HG02840 (cell line): ENCODE measurements at regions not wholly inside any gene's neighbourhood (a gene's known extent, or its start where the extent isn't known, plus 50 kb on each side); places are given as distances from the start of the nearest gene placed in this dataset.

Experiments
- ATAC-seq: cut with Tn5 transposase; IDR thresholded peaks from one replicate; pipeline ENCODE4 v1.9.1; 2021; ENCODE audit warnings: mild to moderate bottlenecking, moderate library complexity, moderate number of reproducible peaks; ENCODE audit not compliant: unreplicated experiment, low FRiP score

DNA sequence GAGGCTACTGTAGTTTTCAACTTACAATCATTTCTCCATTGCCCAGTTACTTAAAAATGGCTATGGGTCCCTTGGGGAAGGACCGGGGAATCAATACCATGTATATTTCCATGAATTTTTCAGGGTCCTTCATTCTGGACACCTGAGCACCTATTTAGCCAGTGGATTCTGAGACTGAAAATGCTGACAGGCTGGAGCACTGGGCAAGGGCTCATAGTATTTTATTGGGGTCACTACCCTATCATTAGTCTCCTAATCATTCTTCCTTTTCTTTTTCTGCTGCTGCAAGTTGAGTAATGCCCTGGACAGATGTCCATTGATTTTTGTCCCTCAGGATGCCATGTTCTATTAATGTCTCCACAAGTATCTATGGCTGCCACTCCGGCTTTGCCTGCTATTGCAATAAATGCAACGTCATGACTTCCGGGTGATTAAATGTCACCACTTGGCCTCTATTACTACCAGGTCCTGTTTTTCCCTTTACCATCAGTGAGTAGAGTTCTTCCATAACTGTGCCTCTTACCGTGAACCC is 279.3 kb upstream of the FBXL7 start:
- ATAC-seq = no peak

DNA sequence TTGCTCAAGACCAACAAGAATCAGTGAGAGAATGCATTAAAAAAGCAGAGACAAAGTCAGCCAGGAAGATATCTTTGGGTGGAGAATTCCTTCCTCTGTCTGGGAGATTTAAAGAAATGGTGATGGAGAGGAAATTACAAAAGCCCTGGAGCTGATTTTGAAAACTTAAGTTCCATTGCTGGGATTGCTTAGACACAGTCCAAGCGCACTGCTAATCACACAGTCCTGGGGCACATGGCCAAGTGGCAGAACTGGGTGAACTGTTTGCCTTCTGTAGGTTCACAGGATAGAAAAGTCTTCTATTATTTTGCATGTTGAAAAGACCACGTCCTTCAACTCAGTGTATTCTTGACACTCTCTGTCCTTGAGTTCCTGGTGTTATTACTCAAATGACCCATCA is 284.9 kb upstream of the FBXL7 start:
- no peak for ATAC-seq

DNA sequence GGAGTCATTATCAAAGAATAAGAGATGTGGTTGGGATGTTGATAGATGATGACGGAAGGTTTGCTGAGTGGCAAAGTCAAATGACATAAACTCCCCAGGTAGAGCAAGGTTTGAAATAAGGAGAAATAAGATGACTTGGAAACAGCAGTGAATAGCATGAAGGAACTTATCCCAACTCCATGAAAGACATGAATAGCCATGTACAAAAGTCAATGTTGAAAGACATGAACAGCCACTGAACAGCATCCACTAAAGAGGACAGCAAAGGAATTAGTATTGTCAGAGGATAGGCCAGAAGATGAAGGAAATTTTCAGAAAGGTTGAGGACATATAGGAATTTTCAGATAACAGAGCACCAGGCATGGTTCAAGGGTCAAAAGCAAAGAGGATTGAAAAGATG is 286.0 kb upstream of the FBXL7 start:
- no peak for ATAC-seq

DNA sequence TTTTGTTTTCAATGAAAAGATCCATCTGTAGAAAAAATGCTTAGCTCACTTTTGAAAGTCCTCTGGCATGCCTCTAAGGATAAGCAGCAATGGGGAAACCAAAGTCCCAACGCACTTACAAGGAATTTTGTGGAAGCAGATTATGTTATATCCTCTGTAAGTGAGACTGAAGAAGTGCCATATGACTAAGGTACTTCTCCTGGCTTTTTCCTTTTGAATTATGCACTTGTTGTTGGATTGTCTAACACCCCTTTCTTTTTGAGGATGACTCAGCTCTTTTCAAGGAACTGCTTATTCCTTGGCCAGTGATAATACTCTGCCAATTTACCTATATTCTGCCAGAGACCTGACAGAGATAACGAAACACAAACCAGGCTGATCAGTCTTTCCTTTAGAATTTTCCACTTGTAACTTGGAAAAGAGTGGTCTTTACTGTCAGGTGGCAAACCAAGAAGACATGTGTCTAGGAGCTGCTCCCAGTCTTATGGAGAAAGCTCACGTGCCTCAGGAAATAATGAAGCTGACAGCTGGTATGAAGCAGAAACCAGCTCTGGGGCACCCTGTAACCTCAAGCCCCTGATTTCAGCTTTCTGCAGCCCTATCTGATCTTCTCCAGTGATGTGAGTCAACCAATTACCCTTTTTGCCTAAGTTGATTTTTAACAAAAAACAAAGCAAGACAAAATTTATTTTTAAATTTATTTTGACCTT is 290.8 kb upstream of the FBXL7 start:
- ATAC-seq = no peak

DNA sequence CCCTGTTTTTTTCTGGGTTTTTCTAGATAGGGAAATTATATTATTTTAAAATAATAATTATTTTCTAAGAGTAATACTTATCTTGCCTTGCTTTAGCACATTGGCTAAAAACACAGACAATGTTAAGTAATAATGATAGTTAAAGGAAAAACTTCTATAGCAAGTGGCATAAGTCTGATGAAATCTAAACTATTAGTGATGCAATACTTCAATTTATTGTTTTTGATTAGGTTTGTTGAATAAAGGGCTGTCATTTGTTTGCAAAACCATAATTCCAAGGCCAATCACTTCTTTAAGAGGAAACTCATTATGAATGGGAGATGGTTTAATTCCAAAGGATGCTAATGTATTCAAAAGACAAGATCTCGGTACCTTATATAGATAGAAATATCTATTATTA is 293.8 kb upstream of the FBXL7 start:
- no peak for ATAC-seq

DNA sequence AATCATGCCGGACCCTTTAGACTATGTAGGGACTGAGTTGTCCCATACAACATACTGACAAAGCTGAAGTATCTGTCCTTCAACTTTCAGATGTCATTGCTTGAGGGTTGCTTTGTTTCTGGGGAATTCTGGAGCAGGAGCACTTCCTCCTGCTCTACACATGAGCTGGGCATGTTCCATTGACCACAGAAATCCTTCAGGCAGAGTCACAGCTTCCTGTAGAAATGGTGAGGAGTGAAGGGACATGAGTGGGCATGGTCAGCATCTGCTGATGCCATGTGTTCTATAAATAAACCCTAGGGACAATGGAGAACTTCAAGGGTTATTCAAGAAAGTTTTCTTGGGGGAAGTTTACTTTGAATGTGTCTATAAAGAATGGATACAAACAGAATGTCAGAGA is 296.6 kb upstream of the FBXL7 start:
- no peak for ATAC-seq

DNA sequence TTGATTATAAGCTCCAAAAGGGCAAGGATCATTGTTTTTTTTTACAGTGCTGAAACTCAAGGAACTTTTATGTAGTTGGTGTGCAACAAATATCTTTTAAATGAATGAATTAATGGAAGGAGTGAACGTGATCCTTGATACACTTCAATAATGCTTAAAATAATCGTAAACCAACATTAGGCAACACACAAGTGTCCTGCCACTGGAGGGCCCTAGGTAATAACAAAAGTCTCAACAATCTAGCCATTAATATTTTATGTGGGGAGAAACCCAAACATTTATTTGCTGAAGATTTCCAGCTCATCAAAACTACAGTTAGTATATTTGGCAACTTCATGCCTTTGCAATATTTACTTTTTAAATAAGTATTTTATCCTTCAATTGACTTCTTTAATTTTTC is 309.0 kb upstream of the FBXL7 start:
- no peak for ATAC-seq

DNA sequence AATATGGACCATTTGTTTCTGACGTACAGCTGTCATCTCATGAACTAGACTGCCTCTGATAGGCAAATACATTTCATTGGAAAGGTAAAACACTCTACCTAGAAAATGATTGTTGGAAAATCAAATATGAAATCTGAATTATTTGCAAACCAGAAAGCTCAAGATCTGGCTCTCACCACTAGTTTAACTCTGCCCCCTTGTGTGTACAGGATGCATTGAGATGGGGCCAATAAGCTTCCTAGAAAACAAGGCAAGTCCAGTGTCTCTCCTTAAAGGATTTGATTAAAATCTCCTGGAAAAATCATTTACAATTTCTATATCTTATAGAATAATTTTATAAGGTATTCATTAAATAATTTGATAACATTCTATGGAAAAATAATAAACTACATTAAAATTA is 311.9 kb upstream of the ANKH start:
- no peak for ATAC-seq

DNA sequence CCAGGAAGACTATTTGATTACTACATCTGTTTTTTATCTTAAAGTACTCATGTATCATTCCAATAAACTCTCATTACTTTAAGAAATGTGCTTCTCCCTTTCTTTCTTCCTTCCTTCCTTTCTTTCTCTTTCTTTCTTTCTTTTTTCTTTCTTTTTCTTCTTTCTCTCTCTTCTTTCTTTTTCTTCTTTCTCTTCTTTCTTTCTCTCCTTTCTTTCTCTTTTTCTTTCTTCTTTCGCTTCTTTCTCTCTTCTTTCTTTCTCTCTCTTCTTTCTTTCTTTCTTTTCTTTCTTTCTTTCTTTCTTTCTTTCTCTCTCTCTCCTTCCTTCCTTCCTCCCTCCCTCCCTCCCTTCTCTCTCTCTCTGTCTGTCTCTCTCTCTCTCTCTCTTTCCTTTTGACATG is 298.6 kb upstream of the ANKH start:
- no peak for ATAC-seq

DNA sequence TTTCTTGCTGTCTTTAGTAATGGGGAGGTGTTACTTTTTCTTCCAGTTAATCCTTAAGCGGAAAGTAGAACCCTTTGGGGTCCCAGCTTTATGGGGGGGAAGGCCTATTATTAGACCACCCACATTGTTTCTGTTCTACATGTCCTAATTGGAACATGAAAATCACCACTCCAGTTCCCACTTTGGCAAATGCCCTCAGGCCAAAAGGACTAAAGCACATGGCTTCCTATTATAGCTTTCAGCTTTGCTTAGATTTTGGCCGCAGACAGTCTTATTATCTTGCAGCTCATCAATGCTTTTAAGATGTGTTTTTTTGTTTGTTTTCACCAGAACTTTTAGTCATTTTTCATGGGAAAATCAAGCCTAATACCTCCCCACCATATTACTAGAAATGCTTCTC is 296.8 kb upstream of the ANKH start:
- no peak for ATAC-seq

DNA sequence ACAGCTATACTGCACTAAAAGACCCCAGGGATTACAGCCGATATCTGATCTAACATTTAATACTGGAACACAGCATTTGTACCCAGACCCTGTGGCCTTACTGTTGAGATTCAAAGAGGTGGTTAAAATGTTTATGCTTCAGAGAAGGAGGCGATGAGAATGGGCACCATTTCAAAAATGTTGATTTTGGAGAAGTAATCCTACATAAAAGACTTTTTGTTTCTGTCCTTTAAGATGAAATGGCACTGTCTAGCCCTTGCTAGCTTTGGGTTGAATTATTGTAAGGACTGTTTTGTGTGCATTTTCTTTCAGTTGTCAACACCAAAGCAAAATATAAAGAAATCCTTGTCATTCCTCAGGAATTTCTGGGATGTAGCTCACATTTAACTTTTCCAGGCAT is 288.5 kb upstream of the ANKH start:
- no peak for ATAC-seq

DNA sequence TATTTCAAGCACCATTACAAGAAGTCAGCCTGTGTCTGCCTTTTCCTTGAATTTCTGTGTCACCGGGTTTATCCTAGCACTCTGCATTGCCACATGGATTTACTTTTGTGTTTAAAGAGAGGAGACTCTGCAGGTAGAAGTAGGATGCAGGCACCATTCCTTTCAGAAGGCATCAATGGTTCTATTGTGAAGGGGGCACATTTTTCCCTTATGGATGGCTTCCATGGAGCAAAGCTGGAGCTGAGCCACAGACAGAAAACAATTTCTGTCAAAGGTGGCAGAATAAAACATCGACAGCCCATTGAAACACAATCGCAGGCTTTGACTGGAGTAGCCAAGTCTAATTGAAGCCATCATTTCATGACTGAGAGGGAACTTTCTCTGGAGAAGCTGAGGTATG is 288.0 kb upstream of the ANKH start:
- ATAC-seq = no peak

DNA sequence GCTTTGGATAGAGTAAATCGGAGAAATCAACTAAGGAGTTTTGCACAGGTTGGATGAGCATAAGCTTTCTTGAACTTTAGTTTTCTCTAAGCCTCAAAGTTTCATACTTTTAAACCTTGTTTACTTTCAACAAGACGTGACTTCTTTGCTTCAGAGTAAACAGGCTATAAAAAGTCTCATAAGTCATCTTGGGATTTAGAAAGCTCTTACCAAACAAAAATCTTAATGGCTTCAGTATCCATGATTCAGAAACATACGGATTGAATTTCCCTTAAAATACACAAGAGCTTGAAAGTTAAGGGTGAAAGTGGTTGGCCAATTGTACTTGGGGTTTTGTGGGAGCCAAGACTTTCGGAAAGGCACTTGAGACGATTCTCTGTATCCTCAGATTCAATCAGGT is 270.9 kb upstream of the ANKH start:
- no peak for ATAC-seq

DNA sequence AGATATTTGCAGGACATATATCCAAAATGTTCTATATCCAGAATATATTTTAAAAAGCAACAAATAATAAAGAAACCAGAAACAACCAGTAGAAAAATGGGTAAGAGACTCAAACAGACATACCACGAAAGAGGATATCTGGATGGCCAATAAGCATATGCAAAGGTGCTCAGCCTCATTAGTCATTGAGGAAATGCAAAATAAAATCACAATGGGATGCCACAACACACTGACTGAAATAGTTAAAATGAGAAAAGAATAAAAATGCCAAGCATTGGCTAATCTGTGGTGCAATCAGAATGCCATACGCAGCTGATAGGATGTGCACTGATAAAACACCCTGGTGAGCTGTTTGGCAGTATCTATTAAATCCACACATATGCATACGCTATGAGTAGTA is 265.8 kb upstream of the ANKH start:
- no peak for ATAC-seq

DNA sequence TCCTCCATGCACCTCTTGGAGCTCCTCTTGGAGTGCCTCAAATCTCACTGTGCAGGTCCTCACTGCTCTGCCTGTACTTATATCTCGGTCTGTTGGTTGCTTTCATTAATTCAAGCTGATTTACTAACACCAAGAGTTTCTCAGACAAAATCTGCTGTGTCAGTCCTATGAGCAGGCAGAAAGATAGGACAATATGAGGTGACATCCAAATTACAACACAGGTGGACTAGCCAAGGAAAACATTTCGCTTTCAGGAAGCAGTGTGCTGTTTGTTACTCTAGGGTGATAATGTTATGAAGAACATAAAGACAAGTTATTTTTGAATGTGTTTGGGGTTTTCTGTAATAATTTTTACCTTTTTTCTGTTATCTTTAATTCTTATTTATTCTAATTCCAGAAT is 264.1 kb upstream of the ANKH start:
- no peak for ATAC-seq

DNA sequence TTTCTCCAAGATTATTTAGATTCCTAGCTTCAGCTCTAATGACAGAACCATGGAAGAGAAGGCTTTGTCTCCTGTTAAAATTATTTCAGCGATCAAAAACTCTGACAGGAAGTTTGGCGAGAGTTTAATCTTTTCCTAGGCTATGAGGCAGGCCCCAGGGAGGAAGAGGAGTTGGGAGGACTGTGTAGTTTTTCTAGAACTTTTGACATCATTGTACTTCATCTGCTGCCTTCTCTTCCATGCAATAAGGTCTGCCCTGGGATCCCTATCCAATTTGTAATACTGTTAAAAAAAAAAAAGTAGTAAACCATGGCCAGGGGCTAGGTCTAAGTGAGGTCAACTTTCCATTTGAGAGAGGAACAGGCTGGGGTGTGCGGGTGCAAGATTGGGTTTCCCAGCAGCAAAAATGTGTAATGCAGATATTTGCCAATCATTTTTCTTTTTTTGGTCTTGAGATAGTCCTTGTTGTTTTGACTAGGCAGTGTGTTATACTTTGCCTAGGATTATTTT is 261.9 kb upstream of the ANKH start:
- ATAC-seq = no peak

DNA sequence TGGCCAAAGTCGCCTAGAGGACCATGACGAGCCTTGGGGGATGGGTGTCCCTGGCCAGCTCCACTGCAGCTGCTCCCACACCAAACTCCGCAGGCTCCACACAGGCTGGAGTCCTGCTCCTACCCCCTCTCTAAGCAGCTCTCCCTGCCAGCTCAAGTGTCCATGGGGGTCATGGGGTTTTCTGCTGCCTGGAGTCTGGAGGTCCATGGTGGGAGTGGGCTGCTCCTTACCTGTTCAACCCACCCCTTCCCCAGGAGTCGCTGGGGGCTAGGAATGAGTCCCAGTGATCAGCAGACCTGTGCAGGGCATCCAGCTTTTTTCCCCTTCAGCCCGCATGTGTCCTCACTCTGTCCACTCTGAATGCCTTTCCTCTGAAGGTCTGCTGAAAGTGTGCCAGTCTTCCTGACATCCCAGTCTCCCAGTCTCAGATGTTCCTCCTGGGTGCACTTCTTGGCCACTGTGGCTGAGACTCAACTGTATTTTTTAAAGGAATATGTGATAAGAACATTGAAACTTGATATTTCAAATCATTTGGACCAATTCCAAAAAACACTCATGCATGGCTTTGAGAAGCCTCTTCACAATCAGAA is 261.3 kb upstream of the ANKH start:
- no peak for ATAC-seq

DNA sequence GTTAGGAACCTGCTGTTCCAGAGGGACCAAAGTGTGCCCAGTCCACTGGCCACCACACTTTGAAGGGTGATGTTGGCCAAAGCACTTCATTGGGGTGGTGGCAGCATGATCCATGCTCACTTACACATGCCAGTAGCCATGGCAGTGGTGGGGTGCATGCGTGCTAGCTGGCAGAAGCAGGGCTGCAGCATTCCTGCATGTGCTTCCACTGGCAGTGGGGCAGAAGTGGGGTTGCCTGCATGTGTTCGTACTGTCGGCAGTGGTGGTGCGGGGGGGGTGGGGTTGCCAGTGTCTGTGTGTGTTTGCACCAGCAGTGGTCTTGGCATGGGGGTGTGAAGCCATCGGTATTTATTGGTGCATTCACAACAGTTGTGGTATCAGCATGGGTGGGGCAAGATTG is 260.3 kb upstream of the ANKH start:
- ATAC-seq = no peak

DNA sequence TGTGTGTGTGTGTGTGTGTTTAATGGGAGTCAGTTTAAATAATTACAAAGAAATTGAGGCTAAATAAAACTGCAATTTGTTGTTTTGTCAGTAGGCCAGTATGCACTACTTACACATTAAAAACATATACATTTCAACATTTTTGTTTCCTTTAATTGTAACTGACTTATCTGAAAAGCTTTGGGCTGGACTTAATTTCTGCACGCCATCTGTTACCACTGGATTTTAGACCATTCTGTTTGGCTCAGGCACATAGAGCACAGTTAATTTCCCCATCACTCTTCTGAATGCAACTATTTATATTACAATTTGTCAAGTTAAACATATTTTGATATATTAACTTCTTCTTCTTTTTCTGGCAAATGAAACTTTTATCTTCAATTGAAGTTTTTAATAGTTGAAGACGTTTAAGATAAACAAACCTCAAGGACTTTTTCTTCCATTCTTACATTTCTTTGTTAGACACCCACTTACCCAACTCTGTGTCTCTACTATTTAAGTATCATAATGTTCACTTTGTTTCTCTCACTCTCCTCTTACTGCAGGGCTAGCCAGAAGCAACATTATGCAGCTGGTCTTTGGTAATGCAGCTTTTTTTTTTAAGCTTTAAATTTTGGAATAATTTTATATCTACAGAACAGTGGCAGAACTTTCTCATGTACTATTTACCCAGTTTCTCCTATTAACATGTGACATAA is 253.4 kb upstream of the ANKH start:
- ATAC-seq = no peak

DNA sequence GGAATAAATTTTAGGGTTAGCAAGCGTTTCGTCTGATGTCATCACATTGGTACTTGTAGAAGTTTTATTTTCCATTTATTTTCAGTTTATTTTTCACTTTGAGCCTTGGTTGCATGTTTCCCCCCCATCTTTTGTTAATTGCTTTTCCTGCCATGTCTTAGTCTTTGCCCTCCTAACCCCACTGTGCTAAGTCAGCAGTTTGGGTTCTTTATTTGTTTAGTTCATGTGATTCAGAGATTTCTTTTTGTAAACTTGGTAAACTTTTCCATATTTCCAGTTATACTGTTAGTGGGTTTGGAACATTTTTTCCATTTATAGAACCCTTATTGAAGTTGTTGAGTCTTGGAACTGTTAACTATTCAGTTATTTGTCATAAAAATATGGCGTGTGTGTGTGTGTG is 252.9 kb upstream of the ANKH start:
- no peak for ATAC-seq

DNA sequence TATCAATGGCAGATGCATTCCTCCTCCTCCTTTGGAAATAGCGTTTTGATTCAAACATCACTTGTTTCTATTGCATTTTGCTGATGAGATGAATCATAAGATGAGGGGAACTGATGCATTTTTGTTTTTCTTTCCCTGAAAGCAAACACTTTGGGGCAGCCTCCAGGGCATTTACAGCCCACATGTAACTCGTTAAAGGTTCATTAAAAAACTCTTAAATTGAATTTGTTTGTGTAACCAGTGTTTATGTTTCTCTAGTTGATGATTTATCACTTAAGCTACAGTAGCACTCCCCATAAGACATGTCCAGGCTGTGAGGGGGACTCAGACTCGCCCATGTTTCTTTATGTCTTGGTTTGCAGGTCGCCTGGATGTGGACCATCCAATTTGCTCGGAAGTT is 246.1 kb upstream of the ANKH start:
- ATAC-seq = no peak

DNA sequence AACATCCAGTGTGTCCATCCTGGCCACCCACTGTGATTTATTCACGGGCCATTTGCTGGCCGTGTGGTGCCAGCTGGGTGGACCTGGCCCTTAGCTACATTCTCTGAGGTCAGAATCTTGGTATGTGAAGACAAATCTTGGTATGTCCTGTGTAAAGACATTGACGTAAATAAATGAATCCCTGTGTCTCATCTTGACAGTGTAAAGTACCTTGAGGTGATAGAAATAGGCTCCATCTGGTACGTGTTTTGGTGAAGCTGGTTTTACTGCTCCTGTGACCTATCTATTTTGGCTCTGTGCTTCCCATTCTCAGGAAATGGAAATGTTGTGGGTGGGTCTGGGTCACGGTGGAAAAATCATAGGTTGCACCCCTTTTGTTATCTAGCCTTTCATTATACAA is 245.4 kb upstream of the ANKH start:
- no peak for ATAC-seq
